HUES6 (cell line): ENCODE measurements at regions not wholly inside any gene's neighbourhood (a gene's known extent, or its start where the extent isn't known, plus 50 kb on each side); places are given as distances from the start of the nearest gene placed in this dataset.

Experiments
- H3K27ac ChIP-seq: 2 replicates; pipeline ENCODE4 v1.7.0; 2013; ENCODE audit warnings: low read depth, mild to moderate bottlenecking, low read length, inconsistent platforms
- H3K27me3 ChIP-seq: 2 replicates; pipeline ENCODE4 v1.6.1; 2013; ENCODE audit warnings: low read length; ENCODE audit not compliant: control insufficient read depth, insufficient read depth
- H3K36me3 ChIP-seq: 2 replicates; pipeline ENCODE4 v1.6.1; 2013; ENCODE audit warnings: low read length; ENCODE audit not compliant: control insufficient read depth, insufficient read depth
- H3K4me1 ChIP-seq: 2 replicates; pipeline ENCODE4 v1.6.1; 2013; ENCODE audit warnings: low read length; ENCODE audit not compliant: control insufficient read depth, insufficient read depth
- H3K4me3 ChIP-seq: 2 replicates; pipeline ENCODE4 v1.5.1; 2013; ENCODE audit warnings: low read depth, low read length
- H3K9ac ChIP-seq: one replicate; pipeline ENCODE4 v1.6.1; 2013; ENCODE audit warnings: mild to moderate bottlenecking, low read length
- H3K9me3 ChIP-seq: 2 replicates; pipeline ENCODE4 v1.6.1; 2013; ENCODE audit warnings: low read depth, low read length; ENCODE audit not compliant: control insufficient read depth, insufficient read depth

DNA sequence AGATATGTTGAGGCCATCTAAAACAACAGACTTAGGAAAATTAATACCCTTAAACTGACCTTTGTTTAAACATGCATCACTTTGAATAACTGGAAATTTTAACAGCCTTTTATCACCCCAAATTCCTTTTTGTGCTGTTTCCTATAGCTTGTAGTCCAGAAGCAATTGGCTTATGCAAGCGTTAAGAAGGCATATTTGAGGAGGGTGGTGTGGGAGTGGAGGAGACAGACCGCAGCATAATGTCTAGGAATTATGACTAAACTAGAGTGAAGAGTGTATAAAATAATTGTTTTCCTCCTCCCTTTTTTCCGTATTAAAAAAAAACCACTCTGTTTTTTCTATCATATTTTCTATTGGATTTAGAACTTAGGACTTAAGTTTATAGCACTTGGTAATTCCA is 51.8 kb upstream of the MPDZ start:
- H3K27ac ChIP-seq: no peak overlapping the region
- no peaks in the 10 kb centered on the region for H3K36me3 ChIP-seq
- no peaks in the 10 kb centered on the region for H3K4me1 ChIP-seq
- H3K9me3 ChIP-seq: no peaks in the 10 kb centered on the region
- H3K4me3 ChIP-seq: no peak overlapping the region
- H3K27me3 ChIP-seq: no peaks in the 10 kb centered on the region
- H3K9ac ChIP-seq: no peak overlapping the region

DNA sequence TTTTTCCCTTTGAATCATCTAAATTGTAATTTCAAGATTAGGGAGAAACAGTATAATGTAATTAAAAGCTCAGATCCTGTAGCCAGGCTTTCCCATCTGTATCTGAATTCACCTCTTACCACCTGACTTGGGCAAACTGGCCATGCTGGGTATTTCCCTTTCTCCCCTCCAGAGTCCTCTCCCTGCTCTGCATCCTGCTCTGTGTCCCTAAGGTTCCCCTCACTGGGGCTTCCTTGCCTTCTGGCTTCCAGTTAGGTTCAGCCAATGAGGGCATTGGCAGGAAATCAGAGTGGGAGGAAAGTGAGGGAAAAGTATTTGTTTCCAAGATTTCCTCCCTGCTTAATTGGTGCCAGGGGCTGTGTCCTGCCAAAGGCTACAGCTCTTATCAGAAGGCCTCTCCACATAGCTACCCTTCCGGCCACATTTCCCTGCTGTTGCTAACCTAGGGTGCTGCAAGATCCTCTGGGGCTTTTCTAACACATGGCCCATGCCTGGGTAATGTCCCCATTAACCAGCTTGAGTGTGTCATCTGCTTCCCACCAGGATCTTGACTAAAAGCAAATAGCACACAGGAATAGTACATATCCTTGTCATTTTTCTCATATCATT is 51.0 kb upstream of the MPDZ start:
- Histone ChIP-seq H3K4me1 (no peaks in the 10 kb centered on the region), H3K27me3 (no peaks in the 10 kb centered on the region), H3K27ac (no peak overlapping the region), H3K9me3 (no peaks in the 10 kb centered on the region), H3K36me3 (no peaks in the 10 kb centered on the region), H3K4me3 (no peak overlapping the region), H3K9ac (no peak overlapping the region)
